AG04449 (cell line): ENCODE measurements at regions not wholly inside any gene's neighbourhood (a gene's known extent, or its start where the extent isn't known, plus 50 kb on each side); places are given as distances from the start of the nearest gene placed in this dataset.

Source experiments
- CTCF ChIA-PET: fragments of 350-600 bp; formaldehyde crosslinking; extraction: SDS; loops from one replicate; lab custom pipeline; 2021; ENCODE audit warnings: antibody characterized with exemption; lab: Yijun Ruan, JAX
- POLR2A ChIA-PET: fragments of 400-600, 350-600 bp; formaldehyde crosslinking; extraction: SDS; loops from one replicate; lab custom pipeline; 2020; ENCODE audit warnings: antibody characterized with exemption, inconsistent platforms; lab: Yijun Ruan, JAX
- DNase-seq: peaks from one replicate; pipeline ENCODE4 v3.0.0-alpha.2; 2010; ENCODE audit warnings: low read depth, low spot score
- H3K4me3 ChIP-seq: 2 replicates; pipeline ENCODE4 v1.5.1; 2011; ENCODE audit warnings: low read depth, mild to moderate bottlenecking, control low read depth, low read length
- TF ChIP-seq, protein P1 (sequence below): IDR thresholded peaks from one replicate; pipeline ENCODE4 v1.5.1; 2011; ENCODE audit warnings: mild to moderate bottlenecking, moderate library complexity, low read length, control low read depth, inconsistent platforms; ENCODE audit not compliant: insufficient read depth; ENCODE audit errors: missing control alignments

DNA sequence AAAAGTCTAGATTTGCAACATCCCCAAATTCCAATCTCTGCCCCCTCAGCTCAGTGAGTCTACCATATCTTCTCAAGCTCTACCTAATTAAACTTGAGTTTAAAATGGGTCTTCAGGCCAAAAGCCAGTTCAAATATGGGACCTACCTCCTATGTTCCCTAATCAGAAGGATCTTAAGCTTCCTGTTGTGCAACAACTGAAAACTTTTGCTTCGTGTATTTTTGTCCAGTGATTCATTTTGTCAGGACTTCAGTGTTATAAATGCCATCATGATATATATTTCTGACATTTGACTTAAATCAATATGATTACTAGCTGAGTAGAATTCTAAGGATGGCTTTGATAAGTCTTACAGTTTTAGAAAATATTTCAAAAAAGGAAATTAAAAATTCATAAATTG lies 622.6 kb upstream of the PTCHD4 start:
- TF ChIP-seq, protein P1, sequence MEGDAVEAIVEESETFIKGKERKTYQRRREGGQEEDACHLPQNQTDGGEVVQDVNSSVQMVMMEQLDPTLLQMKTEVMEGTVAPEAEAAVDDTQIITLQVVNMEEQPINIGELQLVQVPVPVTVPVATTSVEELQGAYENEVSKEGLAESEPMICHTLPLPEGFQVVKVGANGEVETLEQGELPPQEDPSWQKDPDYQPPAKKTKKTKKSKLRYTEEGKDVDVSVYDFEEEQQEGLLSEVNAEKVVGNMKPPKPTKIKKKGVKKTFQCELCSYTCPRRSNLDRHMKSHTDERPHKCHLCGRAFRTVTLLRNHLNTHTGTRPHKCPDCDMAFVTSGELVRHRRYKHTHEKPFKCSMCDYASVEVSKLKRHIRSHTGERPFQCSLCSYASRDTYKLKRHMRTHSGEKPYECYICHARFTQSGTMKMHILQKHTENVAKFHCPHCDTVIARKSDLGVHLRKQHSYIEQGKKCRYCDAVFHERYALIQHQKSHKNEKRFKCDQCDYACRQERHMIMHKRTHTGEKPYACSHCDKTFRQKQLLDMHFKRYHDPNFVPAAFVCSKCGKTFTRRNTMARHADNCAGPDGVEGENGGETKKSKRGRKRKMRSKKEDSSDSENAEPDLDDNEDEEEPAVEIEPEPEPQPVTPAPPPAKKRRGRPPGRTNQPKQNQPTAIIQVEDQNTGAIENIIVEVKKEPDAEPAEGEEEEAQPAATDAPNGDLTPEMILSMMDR, result no peak
- DNase-seq, result no peak
- H3K4me3 ChIP-seq, result no peak overlapping the region
- ChIA-PET CTCF (no interaction called here), POLR2A (no interaction called here)

DNA sequence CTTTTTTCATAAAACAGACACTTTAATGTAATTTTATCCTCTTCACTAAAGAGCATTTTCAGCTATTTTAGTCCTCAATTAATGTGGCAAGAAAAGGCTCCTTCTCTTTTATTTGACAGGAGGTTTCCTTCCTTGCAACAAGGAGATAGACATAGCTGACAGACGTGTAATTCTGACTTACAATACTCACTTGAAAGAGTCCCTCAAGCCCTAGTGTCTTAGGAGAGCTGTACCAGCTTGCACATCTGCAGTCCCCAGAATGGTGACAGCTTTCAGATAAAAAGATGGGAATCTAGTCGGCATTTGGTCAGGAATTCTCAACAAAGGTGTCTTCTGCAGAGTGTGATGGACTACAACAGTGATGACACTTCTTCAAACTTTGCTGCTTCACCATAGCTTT lies 603.7 kb upstream of the PTCHD4 start:
- CTCF ChIA-PET, result no interaction called here
- no peak for DNase-seq
- H3K4me3 ChIP-seq, result no peak overlapping the region
- POLR2A ChIA-PET, result no interaction called here
- TF ChIP-seq, protein P1, result no peak

DNA sequence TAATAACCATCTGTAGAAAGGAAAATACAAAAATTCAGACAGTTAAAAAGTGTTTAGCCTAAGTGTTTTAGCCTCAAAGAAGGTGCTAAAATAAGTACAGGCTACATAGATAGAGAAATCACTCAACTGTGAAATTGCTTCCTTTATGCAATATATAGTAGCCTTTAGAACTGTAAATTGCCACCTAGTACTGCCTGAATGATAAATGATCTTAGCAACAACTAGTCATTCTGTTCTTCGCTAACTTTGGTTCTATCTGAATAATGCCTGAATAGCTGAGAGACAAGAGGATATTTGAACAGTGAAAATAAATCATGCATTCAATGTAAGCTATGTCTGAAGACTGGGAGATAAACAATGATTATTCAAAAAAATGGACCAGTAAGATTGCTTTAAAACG lies 603.3 kb upstream of the PTCHD4 start:
- ChIA-PET CTCF (no interaction called here), POLR2A (no interaction called here)
- no peak overlapping the region for H3K4me3 ChIP-seq
- DNase-seq, result no peak
- TF ChIP-seq, protein P1, result no peak

DNA sequence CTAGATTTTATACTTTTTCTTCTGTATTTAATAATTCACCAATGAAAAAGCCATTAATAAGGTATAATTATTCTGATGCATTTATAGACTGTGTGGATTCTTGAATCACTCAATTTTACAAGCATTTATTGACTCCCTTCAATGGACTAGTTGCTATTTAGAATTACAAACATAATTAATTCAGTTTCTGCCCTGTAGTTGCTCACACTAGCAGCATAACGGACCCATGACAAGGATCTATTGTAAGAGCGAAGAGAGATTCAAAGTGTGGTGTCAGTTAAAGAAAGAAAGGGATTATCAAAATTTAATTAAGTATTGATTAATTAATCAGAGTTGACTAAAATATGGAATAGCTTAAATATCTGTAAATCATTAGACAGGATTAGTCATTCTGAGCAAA lies 602.6 kb upstream of the PTCHD4 start:
- CTCF ChIA-PET, result no interaction called here
- POLR2A ChIA-PET, result no interaction called here
- H3K4me3 ChIP-seq, result no peak overlapping the region
- TF ChIP-seq, protein P1, result no peak
- DNase-seq, result no peak

DNA sequence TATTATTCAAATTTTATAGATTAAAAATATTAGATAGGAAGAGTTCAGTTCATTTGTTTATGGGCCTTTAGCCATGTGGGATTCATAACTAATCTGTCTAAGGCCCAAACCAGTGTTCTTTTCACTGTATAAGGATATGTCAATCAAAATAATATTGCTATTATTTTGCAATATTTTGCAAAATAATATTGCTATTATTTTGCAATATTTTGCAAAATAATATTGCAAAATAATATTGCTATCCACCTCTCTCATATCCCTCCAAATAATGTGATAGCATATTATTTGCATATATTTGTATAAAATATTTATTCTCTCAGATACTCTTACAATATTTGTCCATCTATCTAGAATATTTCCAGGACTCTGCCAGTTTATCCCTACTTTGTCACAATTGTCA lies 595.3 kb upstream of the PTCHD4 start:
- TF ChIP-seq, protein P1, result no peak
- H3K4me3 ChIP-seq, result no peak overlapping the region
- DNase-seq, result no peak
- ChIA-PET CTCF (no interaction called here), POLR2A (no interaction called here)

DNA sequence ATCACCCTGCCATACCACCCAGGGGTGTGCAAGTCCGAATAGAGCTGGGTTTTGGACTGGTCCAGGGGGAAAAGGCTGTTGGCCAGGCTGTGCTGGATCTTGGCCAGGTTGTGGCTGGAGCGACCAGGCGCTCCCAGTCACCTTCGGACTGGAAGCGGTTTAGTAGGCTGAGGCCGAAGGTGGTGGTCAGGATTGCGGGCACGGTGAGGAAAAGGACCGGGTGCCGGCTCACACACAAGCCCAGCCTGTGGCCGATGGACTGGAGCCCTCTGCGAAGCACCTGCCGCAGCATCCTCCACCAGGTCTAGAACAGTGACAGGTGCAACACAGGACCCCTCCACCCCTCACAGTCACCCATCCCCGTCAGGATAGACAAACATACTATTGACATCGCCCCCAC lies 590.6 kb upstream of the PTCHD4 start:
- no peak overlapping the region for H3K4me3 ChIP-seq
- ChIA-PET POLR2A (no interaction called here), CTCF (no interaction called here)
- DNase-seq, result no peak
- TF ChIP-seq, protein P1, result no peak

DNA sequence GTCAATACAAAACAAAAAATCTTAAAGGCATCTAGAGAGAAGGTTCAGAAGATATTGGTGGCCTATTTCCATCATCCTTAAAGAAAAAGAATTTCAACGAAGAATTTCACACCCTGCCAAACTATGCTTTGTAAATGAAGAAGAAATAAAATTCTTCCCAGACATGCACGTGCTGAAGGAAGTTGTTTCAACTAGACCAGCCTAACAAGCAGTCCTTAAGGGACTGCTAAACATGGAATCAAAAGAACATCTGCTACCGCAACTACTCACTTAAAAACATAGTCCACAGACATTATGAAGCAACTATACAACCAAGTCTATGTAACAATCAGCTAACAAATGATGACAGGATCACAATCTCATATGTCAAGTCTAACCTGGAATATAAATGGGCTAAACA lies 584.9 kb upstream of the PTCHD4 start:
- TF ChIP-seq, protein P1, result no peak
- no peak for DNase-seq
- POLR2A ChIA-PET, result no interaction called here
- H3K4me3 ChIP-seq, result no peak overlapping the region
- CTCF ChIA-PET, result no interaction called here
